GM23338 (cell line): ENCODE measurements at regions not wholly inside any gene's neighbourhood (a gene's known extent, or its start where the extent isn't known, plus 50 kb on each side); places are given as distances from the start of the nearest gene placed in this dataset.

Experiments used
- ATAC-seq: fragments of 200-7000 bp; cut with Tn5 transposase; 3 replicates; pipeline ENCODE4 v1.9.1; 2020
- DNase-seq: peaks from one replicate; pipeline ENCODE4 v3.0.0-alpha.2; 2015; ENCODE audit warnings: low spot score
- H2AFZ ChIP-seq: fragments of 200-600 bp; sonication (generic); 2 replicates; pipeline ENCODE4 v1.8.0; 2016; ENCODE audit warnings: antibody characterized with exemption, mild to moderate bottlenecking, moderate library complexity
- H3F3A ChIP-seq: fragments of 200-600 bp; sonication (generic); replicated peaks from 2 replicates; pipeline ENCODE4 v1.8.0; 2017; ENCODE audit warnings: antibody characterized with exemption, mixed run types, low read depth
- H3K27ac ChIP-seq: fragments of 200-600 bp; sonication (generic); 2 replicates; pipeline ENCODE4 v1.6.1; 2016; ENCODE audit warnings: low read depth
- H3K27me3 ChIP-seq: fragments of 200-600 bp; sonication (generic); 2 replicates; pipeline ENCODE4 v1.8.0; 2016; ENCODE audit warnings: mild to moderate bottlenecking, mixed run types, moderate library complexity; ENCODE audit not compliant: insufficient read depth
- H3K36me3 ChIP-seq: fragments of 200-600 bp; sonication (generic); 2 replicates; pipeline ENCODE4 v1.8.0; 2016; ENCODE audit warnings: mild to moderate bottlenecking; ENCODE audit not compliant: insufficient read depth
- H3K4me1 ChIP-seq: fragments of 200-600 bp; sonication (generic); 2 replicates; pipeline ENCODE4 v1.8.0; 2016; ENCODE audit warnings: mild to moderate bottlenecking, moderate library complexity; ENCODE audit not compliant: insufficient read depth
- H3K4me2 ChIP-seq: fragments of 200-600 bp; sonication (generic); 2 replicates; pipeline ENCODE4 v1.7.1; 2017; ENCODE audit warnings: mixed run types
- H3K4me3 ChIP-seq: fragments of 200-600 bp; sonication (generic); 2 replicates; pipeline ENCODE4 v1.6.1; 2016; ENCODE audit warnings: mixed run types
- H3K79me2 ChIP-seq: fragments of 200-600 bp; sonication (generic); replicated peaks from 2 replicates; pipeline ENCODE4 v1.8.0; 2017; ENCODE audit warnings: mild to moderate bottlenecking; ENCODE audit not compliant: insufficient read depth
- H3K9me2 ChIP-seq: fragments of 200-600 bp; sonication (generic); 2 replicates; pipeline ENCODE4 v1.8.0; 2017; ENCODE audit not compliant: insufficient read depth
- H4K20me1 ChIP-seq: fragments of 200-600 bp; sonication (generic); replicated peaks from 2 replicates; pipeline ENCODE4 v1.8.0; 2017; ENCODE audit warnings: mild to moderate bottlenecking; ENCODE audit not compliant: insufficient read depth
- H3K27ac Mint-ChIP-seq: 2 replicates; pipeline ENCODE4 v1.8.0; 2020; ENCODE audit warnings: inconsistent platforms, mild to moderate bottlenecking, moderate library complexity, mixed read lengths
- H3K27me3 Mint-ChIP-seq: 3 replicates; pipeline ENCODE4 v1.8.0; 2022; ENCODE audit warnings: low read depth, mild to moderate bottlenecking, moderate library complexity, mixed read lengths, inconsistent platforms; ENCODE audit not compliant: insufficient read depth, poor library complexity
- H3K36me3 Mint-ChIP-seq: 3 replicates; pipeline ENCODE4 v1.8.0; 2021; ENCODE audit warnings: low read depth, mild to moderate bottlenecking, inconsistent platforms, moderate library complexity, mixed read lengths
- H3K4me1 Mint-ChIP-seq: 3 replicates; pipeline ENCODE4 v1.8.0; 2020; ENCODE audit warnings: mild to moderate bottlenecking, inconsistent platforms, mixed read lengths
- H3K4me3 Mint-ChIP-seq: 3 replicates; pipeline ENCODE4 v1.8.0; 2021; ENCODE audit warnings: moderate library complexity, mild to moderate bottlenecking, inconsistent platforms, mixed read lengths
- H3K9me3 Mint-ChIP-seq: 3 replicates; pipeline ENCODE4 v1.8.0; 2020; ENCODE audit warnings: moderate library complexity, mild to moderate bottlenecking, inconsistent platforms, mixed read lengths
- CREB1 ChIP-seq: fragments of 250-450 bp; sonication (Bioruptor Pico); IDR thresholded peaks from 2 replicates; pipeline ENCODE4 v1.5.0; 2020; ENCODE audit warnings: low read depth, mild to moderate bottlenecking, moderate library complexity
- EZH2 ChIP-seq: fragments of 200-600 bp; sonication (generic); IDR thresholded peaks from one replicate; pipeline ENCODE4 v1.8.0; 2017; ENCODE audit warnings: antibody characterized with exemption, mild to moderate bottlenecking, low read depth; ENCODE audit not compliant: unreplicated experiment
- EZH2phosphoT487 ChIP-seq: fragments of 200-600 bp; sonication (generic); IDR thresholded peaks from one replicate; pipeline ENCODE4 v1.8.1; 2018; ENCODE audit warnings: antibody characterized with exemption; ENCODE audit not compliant: unreplicated experiment
- JUNB ChIP-seq: IDR thresholded peaks from one replicate; pipeline ENCODE4 v1.6.1; 2016; ENCODE audit warnings: antibody characterized with exemption; ENCODE audit not compliant: unreplicated experiment
- NANOG ChIP-seq: IDR thresholded peaks from 2 replicates; pipeline ENCODE4 v1.6.1; 2016; ENCODE audit warnings: antibody characterized with exemption, borderline replicate concordance
- POLR2AphosphoS5 ChIP-seq: IDR thresholded peaks from 2 replicates; pipeline ENCODE4 v1.6.1; 2016; ENCODE audit warnings: antibody characterized with exemption, low read depth
- STAT1 ChIP-seq: IDR thresholded peaks from one replicate; pipeline ENCODE4 v1.6.1; 2016; ENCODE audit warnings: antibody characterized with exemption; ENCODE audit not compliant: unreplicated experiment
- ZNF114 ChIP-seq: fragments of 250-450 bp; sonication (Bioruptor Pico); IDR thresholded peaks from 2 replicates; pipeline ENCODE4 v1.5.0; 2020; ENCODE audit warnings: mild to moderate bottlenecking, moderate library complexity
- ZNF331 ChIP-seq: fragments of 250-450 bp; sonication (Bioruptor Pico); IDR thresholded peaks from 2 replicates; pipeline ENCODE4 v1.5.0; 2020; ENCODE audit warnings: low read depth, mild to moderate bottlenecking, moderate library complexity
- TF ChIP-seq, protein P1 (sequence below): fragments of 250-450 bp; sonication (Bioruptor Pico); IDR thresholded peaks from 2 replicates; pipeline ENCODE4 v1.5.0; 2020; ENCODE audit warnings: mild to moderate bottlenecking, moderate library complexity
- TF ChIP-seq, protein P2 (sequence below): IDR thresholded peaks from one replicate; pipeline ENCODE4 v1.6.1; 2018; ENCODE audit warnings: antibody characterized with exemption; ENCODE audit not compliant: unreplicated experiment
- TF ChIP-seq, protein P3 (sequence below): IDR thresholded peaks from 2 replicates; pipeline ENCODE4 v1.6.1; 2016; ENCODE audit warnings: antibody characterized with exemption
- TF ChIP-seq, protein P4 (sequence below), 2 experiments: fragments of 200-600 bp in 1 of 2; sonication (generic) in 1 of 2; conservative IDR thresholded peaks; 2 replicates each; pipeline versions ENCODE4 v1.5.1 to v1.6.1; 2016 to 2017; ENCODE audit warnings: antibody characterized with exemption in 2 of 2, low read depth in 2 of 2, mild to moderate bottlenecking in 2 of 2, moderate library complexity in 1 of 2

DNA sequence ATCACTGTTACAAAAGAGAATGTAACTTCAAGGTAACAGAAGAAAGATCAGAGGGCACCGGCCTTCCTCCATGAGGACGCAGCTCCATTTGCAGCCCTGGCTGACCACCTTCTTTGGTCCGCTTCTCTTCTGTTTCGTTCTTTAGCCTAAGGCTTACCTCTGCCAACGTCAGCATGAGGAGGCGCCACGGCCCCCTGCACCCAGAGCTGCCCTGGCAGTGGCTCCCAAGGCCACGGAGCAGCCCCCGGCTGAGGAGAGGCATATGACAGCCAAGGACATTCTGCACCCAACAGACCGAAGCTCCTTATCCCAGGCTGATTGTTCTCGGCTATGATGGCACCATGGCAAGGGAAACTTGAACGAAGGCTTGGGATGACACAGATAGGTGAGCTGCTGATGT is 250.3 kb downstream of the TOMM20 start:
- Mint-ChIP-seq H3K36me3 (no peaks in the 10 kb centered on the region), H3K27ac (no peak overlapping the region), H3K4me1 (no peaks in the 10 kb centered on the region), H3K4me3 (no peak overlapping the region), H3K27me3 (peaks cover 4% of the 10 kb centered on the region), H3K9me3 (no peaks in the 10 kb centered on the region)
- TF ChIP-seq CREB1 (CRISPR knock-in tag) (no peak), EZH2phosphoT487 (no peak), JUNB (no peak), NANOG (no peak), ZNF114 (no peak), ZNF331 (CRISPR knock-in tag) (no peak), STAT1 (no peak), EZH2 (no peak), POLR2AphosphoS5 (no peak)
- TF ChIP-seq, protein P1, sequence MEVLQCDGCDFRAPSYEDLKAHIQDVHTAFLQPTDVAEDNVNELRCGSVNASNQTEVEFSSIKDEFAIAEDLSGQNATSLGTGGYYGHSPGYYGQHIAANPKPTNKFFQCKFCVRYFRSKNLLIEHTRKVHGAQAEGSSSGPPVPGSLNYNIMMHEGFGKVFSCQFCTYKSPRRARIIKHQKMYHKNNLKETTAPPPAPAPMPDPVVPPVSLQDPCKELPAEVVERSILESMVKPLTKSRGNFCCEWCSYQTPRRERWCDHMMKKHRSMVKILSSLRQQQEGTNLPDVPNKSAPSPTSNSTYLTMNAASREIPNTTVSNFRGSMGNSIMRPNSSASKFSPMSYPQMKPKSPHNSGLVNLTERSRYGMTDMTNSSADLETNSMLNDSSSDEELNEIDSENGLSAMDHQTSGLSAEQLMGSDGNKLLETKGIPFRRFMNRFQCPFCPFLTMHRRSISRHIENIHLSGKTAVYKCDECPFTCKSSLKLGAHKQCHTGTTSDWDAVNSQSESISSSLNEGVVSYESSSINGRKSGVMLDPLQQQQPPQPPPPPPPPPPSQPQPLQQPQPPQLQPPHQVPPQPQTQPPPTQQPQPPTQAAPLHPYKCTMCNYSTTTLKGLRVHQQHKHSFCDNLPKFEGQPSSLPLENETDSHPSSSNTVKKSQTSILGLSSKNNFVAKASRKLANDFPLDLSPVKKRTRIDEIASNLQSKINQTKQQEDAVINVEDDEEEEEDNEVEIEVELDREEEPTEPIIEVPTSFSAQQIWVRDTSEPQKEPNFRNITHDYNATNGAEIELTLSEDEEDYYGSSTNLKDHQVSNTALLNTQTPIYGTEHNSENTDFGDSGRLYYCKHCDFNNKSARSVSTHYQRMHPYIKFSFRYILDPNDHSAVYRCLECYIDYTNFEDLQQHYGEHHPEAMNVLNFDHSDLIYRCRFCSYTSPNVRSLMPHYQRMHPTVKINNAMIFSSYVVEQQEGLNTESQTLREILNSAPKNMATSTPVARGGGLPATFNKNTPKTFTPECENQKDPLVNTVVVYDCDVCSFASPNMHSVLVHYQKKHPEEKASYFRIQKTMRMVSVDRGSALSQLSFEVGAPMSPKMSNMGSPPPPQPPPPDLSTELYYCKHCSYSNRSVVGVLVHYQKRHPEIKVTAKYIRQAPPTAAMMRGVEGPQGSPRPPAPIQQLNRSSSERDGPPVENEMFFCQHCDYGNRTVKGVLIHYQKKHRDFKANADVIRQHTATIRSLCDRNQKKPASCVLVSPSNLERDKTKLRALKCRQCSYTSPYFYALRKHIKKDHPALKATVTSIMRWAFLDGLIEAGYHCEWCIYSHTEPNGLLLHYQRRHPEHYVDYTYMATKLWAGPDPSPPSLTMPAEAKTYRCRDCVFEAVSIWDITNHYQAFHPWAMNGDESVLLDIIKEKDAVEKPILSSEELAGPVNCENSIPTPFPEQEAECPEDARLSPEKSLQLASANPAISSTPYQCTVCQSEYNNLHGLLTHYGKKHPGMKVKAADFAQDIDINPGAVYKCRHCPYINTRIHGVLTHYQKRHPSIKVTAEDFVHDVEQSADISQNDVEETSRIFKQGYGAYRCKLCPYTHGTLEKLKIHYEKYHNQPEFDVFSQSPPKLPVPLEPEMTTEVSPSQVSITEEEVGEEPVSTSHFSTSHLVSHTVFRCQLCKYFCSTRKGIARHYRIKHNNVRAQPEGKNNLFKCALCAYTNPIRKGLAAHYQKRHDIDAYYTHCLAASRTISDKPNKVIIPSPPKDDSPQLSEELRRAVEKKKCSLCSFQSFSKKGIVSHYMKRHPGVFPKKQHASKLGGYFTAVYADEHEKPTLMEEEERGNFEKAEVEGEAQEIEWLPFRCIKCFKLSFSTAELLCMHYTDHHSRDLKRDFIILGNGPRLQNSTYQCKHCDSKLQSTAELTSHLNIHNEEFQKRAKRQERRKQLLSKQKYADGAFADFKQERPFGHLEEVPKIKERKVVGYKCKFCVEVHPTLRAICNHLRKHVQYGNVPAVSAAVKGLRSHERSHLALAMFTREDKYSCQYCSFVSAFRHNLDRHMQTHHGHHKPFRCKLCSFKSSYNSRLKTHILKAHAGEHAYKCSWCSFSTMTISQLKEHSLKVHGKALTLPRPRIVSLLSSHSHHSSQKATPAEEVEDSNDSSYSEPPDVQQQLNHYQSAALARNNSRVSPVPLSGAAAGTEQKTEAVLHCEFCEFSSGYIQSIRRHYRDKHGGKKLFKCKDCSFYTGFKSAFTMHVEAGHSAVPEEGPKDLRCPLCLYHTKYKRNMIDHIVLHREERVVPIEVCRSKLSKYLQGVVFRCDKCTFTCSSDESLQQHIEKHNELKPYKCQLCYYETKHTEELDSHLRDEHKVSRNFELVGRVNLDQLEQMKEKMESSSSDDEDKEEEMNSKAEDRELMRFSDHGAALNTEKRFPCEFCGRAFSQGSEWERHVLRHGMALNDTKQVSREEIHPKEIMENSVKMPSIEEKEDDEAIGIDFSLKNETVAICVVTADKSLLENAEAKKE (CRISPR knock-in tag) = no peak
- TF ChIP-seq, protein P2, sequence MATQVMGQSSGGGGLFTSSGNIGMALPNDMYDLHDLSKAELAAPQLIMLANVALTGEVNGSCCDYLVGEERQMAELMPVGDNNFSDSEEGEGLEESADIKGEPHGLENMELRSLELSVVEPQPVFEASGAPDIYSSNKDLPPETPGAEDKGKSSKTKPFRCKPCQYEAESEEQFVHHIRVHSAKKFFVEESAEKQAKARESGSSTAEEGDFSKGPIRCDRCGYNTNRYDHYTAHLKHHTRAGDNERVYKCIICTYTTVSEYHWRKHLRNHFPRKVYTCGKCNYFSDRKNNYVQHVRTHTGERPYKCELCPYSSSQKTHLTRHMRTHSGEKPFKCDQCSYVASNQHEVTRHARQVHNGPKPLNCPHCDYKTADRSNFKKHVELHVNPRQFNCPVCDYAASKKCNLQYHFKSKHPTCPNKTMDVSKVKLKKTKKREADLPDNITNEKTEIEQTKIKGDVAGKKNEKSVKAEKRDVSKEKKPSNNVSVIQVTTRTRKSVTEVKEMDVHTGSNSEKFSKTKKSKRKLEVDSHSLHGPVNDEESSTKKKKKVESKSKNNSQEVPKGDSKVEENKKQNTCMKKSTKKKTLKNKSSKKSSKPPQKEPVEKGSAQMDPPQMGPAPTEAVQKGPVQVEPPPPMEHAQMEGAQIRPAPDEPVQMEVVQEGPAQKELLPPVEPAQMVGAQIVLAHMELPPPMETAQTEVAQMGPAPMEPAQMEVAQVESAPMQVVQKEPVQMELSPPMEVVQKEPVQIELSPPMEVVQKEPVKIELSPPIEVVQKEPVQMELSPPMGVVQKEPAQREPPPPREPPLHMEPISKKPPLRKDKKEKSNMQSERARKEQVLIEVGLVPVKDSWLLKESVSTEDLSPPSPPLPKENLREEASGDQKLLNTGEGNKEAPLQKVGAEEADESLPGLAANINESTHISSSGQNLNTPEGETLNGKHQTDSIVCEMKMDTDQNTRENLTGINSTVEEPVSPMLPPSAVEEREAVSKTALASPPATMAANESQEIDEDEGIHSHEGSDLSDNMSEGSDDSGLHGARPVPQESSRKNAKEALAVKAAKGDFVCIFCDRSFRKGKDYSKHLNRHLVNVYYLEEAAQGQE = no peak
- TF ChIP-seq, protein P3, sequence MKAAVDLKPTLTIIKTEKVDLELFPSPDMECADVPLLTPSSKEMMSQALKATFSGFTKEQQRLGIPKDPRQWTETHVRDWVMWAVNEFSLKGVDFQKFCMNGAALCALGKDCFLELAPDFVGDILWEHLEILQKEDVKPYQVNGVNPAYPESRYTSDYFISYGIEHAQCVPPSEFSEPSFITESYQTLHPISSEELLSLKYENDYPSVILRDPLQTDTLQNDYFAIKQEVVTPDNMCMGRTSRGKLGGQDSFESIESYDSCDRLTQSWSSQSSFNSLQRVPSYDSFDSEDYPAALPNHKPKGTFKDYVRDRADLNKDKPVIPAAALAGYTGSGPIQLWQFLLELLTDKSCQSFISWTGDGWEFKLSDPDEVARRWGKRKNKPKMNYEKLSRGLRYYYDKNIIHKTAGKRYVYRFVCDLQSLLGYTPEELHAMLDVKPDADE = no peak
- TF ChIP-seq, protein P4, sequence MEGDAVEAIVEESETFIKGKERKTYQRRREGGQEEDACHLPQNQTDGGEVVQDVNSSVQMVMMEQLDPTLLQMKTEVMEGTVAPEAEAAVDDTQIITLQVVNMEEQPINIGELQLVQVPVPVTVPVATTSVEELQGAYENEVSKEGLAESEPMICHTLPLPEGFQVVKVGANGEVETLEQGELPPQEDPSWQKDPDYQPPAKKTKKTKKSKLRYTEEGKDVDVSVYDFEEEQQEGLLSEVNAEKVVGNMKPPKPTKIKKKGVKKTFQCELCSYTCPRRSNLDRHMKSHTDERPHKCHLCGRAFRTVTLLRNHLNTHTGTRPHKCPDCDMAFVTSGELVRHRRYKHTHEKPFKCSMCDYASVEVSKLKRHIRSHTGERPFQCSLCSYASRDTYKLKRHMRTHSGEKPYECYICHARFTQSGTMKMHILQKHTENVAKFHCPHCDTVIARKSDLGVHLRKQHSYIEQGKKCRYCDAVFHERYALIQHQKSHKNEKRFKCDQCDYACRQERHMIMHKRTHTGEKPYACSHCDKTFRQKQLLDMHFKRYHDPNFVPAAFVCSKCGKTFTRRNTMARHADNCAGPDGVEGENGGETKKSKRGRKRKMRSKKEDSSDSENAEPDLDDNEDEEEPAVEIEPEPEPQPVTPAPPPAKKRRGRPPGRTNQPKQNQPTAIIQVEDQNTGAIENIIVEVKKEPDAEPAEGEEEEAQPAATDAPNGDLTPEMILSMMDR (conservative IDR thresholded peaks at IDR 0.05; ENCODE audit: low read depth in 2 of 2) = no peak
- no peaks in the 10 kb centered on the region for H3K9me2 ChIP-seq
- no peak overlapping the region for H2AFZ ChIP-seq
- no peak for ATAC-seq
- H3K27me3 ChIP-seq = no peaks in the 10 kb centered on the region
- H3K4me3 ChIP-seq = no peak overlapping the region
- H3F3A ChIP-seq = no peaks in the 10 kb centered on the region
- H4K20me1 ChIP-seq = no peaks in the 10 kb centered on the region
- H3K4me2 ChIP-seq = no peak overlapping the region
- no peak for DNase-seq
- no peak overlapping the region for H3K27ac ChIP-seq
- no peaks in the 10 kb centered on the region for H3K36me3 ChIP-seq
- no peaks in the 10 kb centered on the region for H3K79me2 ChIP-seq
- no peaks in the 10 kb centered on the region for H3K4me1 ChIP-seq
